Left hindlimb (tissue), 1 donor: ENCODE measurements at regions not wholly inside any gene's neighbourhood (a gene's known extent, or its start where the extent isn't known, plus 50 kb on each side); places are given as distances from the start of the nearest gene placed in this dataset.

ENCODE experiments used
- DNase-seq: peaks from one replicate; pipeline ENCODE4 v3.0.0-alpha.2; 2018

DNA sequence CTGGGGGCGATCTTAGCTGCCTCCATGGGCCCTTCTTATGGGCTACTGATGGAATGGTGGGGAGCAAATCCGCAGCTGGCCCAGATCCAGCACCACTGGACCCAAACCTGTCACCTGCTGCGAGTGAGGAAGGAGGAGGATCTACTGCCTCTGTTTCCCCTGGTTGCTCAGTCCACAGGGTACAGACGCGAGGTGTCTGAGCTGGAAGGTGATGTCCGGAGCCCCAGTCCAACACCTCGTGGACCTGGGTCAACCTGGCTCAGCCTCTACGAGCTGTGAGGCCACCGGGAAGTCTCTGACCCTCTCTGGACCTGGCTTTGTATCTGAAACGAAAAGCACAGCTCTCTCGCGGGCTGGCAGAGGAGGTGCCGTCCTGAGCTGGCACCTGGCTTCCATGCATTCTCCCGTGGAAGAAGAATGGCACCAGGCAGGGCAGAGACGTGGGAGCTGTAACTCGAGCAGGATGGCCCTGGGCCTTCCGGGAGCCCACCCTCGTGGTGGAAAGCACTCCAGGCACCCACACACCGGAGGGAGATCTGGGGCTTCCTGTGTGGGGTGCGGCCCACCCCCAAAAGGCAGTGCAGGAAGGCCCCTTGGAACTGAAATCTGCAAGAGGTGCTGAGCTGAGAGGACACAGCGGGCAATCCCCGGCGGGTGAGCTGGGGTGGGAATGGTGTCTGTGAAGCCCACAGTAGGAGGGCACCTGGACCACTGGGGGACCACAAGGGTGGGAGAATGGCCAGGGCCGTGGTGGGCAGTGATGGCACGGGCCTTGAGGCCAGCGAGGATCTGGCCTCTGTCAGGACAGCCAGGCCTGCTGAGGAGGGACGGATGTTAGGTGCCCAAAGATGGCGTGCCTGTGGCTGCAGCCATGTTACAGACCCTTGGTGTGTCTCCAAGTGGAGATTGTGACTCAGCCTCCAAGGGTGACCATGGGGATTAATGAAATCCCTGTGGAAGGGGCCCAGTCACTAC is 133.4 kb downstream of the OLFM1 start:
- DNase-seq = peak; percentile 17

- no peak for DNase-seq
Observed at GRCh38 chr9:135221576-135221950, 134.1 kb downstream of the OLFM1 start.

DNA sequence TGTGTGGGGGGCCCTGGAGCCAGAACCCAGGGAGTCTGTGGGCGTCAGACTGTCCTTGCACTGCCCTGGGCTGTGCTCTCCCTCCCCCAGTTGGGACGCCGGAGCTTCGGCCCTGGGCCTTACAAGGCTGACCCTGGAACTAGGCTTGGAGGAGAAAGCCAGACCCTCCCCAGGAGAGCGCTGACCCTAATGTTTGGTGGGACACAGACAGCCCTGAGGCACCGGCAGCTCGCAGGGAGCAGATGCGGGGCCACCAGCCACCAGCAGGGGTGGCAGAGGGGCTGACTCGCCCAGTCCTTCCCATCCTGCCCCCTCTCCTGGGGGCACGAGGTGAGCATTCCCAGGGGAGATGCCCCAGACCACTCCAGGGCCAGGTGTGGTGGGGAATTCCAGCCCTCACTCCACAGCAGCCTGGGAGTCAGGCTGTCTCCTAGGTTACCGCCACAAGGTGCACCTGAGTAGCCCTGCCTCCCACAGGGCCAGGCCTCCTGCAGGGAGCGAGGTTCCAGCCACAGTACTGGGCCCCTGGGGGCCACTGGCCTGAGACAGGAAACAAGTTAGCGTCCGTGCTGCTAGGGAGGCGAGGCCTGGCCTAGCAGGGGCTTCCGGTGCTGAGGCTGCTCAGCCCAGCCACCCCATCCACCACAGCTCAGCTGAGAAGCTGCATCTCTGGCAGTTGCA is 134.6 kb downstream of the OLFM1 start:
- DNase-seq = peak; percentile 25

DNA sequence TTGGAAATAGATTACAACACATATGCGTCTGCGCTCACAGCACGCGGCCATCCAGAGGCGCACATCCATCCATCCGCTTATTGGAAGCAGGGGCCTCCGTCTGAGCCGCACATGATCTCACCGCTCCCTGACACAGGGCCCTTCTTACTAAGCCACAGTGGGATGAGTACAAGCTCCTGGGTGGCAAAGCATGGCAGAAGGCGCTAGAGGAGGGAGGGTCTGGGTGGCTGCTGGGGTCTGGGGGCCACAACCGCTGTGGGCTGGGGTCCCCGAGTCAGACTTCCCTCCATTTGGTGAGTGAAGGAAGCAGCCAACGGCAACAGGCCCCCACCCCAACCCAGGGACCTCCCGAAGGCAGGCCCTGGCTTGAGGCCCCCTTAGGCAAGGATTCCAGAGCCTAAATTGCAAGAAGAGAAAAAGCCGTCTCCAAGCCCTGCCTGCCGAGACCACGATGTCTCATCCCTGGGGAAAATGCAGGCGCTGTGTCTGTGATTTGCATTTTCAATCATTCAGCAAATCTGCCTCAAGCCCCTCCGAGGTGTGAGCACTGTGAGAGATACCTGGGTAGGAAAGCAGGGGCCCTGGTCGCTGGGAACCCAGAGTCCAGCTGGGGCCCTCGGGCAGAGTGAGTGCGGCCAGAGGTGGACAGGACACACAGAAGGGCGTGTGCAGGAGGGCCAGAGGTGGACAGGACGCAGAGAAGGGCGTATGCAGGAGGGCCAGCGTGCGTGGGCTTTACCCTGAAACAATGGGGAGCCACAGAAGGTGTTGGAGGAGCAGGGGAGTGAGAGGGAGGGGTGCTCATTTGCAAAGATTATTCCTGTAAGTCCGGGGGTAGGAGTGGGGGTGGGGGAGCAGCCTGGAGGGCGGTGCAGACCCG is 135.7 kb downstream of the OLFM1 start:
- DNase-seq = peak; percentile 28

- DNase-seq = peak; percentile 20
Observed at GRCh38 chr9:135223831-135224230, 136.4 kb downstream of the OLFM1 start.

DNA sequence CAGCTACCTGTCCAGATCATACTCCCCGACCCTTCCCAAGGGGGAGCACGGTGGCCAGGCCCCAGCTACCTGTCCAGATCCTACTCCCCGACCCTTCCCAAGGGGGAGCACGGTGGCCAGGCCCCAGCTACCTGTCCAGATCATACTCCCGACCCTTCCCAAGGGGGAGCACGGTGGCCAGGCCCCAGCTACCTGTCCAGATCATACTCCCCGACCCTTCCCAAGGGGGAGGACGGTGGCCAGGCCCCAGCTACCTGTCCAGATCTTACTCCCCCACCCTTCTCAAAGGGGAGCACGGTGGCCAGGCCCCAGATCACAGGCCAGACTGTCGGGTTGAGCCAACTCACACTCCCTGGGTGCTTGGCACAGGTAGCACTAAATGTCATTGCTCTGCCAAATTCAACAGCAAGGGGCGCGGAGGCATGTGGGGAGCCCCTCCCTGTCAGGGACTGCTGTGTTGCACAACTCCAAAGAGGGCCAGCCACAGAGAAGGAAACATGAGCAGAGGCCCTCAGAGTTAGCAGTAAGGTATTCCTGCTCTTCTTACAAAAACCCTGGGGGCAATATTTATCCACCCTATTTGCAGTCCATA is 136.9 kb downstream of the OLFM1 start:
- peak; percentile 22 for DNase-seq

DNA sequence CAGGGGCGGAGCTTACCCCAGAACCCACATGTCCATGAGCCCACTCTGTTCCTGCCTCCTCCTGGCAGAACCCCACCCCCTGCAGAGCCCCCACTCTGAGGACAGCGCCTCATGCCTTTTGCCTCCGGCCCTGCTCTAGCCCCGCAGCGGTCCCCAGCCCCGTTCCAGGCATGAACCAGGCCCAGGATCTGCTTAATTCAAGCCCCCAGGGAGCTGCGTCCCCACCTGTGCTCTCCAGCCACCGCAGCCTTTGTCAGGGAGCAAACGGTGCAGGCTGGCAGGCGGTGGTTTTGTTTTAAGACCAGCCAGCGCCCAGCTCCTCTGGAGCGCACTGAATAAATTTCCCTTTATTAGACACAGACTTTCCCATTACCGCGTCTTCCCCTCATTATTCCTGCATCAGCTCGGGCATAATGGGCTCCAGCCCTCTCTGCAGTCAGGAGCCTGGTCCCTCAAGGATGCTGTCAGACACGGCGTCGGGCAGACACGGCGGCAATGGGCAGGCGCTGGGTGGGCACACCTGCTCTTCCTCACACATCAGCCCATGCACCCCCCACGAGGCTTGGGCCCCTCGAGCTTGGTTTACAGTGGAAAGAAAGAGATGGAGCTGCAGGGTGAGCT is 137.6 kb downstream of the OLFM1 start:
- peak; percentile 23 for DNase-seq

DNA sequence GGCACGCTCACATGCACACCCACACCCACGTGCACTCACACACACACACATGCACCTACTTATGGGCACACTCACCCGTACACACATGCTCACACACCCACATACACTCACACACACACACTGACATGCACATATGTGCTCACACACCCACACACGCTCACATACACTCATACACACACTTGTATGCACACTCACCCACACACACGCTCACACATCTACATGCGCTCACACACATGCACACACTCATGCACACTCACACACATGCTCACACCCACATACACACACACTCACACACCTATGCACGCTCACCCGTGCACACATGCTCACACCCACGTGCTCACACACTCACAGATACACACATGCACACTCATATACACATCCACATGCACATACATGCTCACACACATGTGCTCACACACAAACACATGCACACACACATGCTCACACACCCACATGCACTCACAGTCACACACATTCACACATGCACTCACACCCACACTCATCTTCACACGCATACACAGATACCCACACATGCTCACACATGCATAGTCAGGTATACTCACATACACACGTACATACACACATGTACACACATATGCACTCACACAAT is 138.3 kb downstream of the OLFM1 start:
- peak; percentile 7 for DNase-seq

GRCh38 chr9:135226369-135227050 is 139.0 kb downstream of the OLFM1 start:
- DNase-seq = peak; percentile 18

DNA sequence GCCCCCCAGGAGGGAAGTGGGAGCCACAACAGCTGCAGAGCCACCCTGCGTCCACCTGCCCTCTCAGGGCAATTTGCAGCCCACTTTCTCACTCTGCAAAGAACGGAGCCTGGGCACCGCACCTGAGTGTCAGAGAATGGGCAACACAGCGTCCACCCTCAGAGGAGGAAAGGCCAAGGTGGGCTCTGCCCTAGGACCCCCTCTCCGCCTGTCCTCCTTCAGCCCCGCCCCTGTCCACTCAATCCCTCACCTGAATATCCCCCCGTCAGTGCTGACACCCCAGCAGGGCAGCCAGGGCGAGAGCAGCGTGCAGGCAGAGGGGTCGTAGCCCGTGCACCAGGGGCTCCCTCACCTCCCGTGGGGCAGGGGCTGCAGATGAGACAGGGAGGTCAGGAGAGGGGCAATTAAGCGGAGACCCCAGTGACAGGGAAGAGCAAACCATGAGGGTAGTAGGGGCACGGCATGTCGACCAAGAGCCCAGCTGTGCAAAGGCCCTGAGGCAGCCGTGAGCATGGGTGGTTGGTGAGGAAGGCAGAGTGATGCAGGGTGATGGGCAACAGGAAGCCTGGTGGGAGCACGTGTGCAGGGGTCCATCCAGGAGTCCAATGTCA is 140.3 kb downstream of the OLFM1 start:
- DNase-seq = peak; percentile 6

GRCh38 chr9:135228345-135228982 is 141.0 kb downstream of the OLFM1 start:
- DNase-seq = peak; percentile 6

- no peak for DNase-seq
Observed at GRCh38 chr9:135228983-135229625, 141.6 kb downstream of the OLFM1 start.

DNA sequence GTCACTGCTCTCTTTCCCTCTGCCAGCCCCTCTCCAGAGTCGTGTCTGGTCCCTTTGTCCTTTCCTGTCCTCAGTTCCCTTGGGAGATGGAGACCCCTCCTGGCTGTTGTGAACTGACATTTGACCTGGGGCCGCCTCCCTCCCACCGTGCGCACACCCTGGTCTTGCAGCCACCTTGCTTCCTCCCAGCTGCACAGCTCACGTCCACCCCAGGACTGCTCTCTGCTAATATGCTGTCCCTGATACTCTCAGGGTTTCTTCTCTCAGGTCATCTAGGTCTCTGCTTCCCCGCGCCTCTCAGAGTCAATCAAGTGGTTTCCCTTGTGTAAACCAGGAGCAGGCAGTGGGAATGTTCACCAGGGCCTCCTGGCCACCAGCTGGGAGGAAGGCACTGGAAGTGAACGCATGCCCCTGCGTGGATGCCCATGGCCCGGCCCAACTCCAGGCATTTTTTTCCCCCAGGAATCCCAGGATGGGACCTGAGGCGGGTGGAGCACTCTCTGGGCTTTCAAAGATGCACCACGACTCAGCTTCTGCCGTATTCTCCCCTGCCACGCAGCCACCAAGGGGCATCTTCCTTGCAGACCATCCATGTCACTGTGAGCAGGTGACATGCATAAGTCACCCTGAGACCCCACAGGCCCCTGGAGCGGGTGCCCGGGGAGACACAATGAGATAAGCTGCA is 142.4 kb downstream of the OLFM1 start:
- DNase-seq = no peak

DNA sequence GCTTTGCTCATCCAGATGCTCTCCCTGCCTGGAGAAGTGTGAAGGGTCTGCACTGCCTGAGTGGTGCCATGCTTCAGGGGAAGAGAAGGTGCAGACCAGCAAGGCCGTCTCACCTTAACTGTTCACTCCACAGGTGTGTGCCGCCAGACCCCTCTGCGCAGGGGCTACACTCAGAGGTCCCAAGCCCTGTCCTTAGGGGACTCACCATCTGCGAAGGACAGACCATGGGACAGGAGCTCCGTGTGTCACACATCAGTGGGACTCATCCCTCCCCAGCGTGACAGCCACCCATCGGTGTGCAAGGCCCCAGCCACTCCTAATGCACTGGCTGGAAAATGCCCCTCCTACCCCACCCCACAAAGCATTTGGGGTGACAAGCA is 142.9 kb downstream of the OLFM1 start:
- peak; percentile 4 for DNase-seq

- DNase-seq = peak; percentile 14
Observed at GRCh38 chr9:135230817-135231520, 143.5 kb downstream of the OLFM1 start.

DNA sequence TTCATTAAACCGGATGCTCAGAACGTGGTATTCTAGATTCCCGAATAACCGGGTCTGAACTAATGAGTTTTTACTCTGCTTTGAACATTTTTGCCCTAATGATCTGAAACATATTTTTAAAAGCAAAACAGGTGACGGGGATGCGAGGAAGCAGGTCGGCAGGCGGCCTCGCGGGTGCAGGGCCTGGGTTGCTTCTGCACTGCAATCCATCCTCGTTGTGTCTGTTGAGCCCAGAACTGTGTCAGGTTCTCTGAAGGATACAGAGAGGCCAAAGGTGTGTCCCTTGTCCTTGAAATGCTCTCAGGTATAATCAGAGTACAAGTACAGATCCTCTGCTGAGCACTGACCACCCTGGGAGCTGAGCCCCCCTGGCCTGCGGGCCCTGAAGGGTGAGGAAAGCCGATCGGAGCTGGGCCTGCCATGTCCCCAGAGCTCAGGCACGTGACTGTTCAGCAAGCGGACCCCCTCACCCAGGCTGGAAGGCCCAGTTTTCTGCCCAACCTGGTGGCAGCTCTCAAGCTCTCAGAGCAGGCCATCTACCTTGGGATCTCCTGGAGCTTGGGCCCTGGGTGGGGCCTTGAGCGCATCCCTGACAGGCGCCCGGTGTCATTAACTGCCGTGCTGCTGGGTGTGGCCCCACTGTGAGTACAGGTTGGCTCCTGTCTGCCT is 151.8 kb downstream of the OLFM1 start:
- DNase-seq = peak; percentile 13

GRCh38 chr9:135239769-135240141 is 152.3 kb downstream of the OLFM1 start:
- no peak for DNase-seq

DNA sequence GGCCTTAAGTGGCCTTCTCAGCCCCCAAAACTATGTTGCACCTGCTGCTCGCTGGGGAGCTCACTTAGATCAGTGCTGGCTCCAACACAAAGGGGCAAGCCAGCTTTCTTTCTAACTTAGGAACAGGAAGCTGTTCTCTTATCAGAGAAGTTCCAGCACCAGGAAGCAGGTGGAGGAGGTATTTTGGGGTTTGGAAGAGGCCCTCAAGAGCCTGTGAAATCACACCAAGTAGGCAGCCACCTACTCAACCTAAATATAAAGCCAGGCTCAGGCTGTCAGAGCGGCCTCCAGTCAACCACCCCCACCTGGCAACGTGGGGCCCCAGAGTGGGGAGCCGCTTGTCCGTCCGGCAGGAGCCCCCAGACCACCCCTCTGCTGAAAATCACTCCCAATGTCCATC is 152.8 kb downstream of the OLFM1 start:
- DNase-seq = peak; percentile 13
